ENCODE measurements at regions not wholly inside any gene's neighbourhood (a gene's known extent, or its start where the extent isn't known, plus 50 kb on each side); places are given as distances from the start of the nearest gene placed in this dataset.

DNA sequence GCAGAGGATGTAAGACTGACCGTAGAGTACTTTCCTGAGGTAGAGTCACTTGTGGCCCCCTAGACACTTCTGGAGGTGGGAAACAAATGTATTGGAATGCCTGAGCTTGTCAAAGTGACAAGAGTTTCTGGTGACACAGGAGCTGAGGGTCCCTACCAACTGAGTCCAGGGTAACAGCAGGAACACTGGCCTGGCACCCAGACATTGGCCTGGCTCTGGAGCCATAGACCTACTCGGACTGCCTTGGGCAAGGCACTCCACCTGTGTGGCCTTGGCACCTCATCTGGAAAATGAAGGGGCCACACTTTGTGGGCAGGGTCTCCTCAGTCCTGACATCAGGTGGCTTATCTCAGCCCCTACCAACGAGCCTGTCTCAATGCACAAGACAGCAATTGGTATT lies 398.2 kb upstream of the CELF4 start:
- no peak for DNase-seq (ENCODE audit: low read depth)
- TF ChIP-seq, protein P1, sequence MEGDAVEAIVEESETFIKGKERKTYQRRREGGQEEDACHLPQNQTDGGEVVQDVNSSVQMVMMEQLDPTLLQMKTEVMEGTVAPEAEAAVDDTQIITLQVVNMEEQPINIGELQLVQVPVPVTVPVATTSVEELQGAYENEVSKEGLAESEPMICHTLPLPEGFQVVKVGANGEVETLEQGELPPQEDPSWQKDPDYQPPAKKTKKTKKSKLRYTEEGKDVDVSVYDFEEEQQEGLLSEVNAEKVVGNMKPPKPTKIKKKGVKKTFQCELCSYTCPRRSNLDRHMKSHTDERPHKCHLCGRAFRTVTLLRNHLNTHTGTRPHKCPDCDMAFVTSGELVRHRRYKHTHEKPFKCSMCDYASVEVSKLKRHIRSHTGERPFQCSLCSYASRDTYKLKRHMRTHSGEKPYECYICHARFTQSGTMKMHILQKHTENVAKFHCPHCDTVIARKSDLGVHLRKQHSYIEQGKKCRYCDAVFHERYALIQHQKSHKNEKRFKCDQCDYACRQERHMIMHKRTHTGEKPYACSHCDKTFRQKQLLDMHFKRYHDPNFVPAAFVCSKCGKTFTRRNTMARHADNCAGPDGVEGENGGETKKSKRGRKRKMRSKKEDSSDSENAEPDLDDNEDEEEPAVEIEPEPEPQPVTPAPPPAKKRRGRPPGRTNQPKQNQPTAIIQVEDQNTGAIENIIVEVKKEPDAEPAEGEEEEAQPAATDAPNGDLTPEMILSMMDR (conservative IDR thresholded peaks at IDR 0.05; ENCODE audit: control insufficient read depth, insufficient read depth, low read depth, low read length), result no peak
- H3K4me3 ChIP-seq (ENCODE audit: control insufficient read depth, low read depth, low read length), result no peak overlapping the region

- no peak overlapping the region for H3K4me3 ChIP-seq (ENCODE audit: control insufficient read depth, low read depth, low read length)
- TF ChIP-seq, protein P1 (conservative IDR thresholded peaks at IDR 0.05; ENCODE audit: control insufficient read depth, insufficient read depth, low read depth, low read length), result no peak
- no peak for DNase-seq (ENCODE audit: low read depth)
Measured at GRCh38 chr18:37962316-37962966, 396.8 kb upstream of the CELF4 start.

DNA sequence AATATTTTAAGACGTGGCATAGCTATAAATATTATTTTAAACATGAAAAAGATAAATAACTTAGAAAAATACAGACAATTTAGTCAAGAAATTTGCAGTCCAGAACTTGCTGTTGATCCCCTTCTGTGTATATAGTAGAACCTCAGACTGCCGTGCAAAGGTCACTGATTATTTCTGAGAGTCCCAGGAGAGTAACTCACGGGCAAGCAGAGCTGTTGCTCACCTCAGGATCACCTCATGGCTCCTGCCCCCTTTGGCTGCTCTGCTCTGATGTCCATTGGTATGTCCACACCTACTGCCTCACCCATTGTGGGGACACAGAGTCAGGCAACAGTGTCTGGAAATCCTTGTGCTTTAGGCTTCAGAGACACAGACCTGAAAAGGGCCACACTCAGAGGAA lies 392.9 kb upstream of the CELF4 start:
- TF ChIP-seq, protein P1 (conservative IDR thresholded peaks at IDR 0.05; ENCODE audit: control insufficient read depth, insufficient read depth, low read depth, low read length), result no peak
- H3K4me3 ChIP-seq (ENCODE audit: control insufficient read depth, low read depth, low read length), result no peak overlapping the region
- DNase-seq (ENCODE audit: low read depth), result no peak

GRCh38 chr18:37956902-37957301 lies 391.3 kb upstream of the CELF4 start:
- TF ChIP-seq, protein P1 (conservative IDR thresholded peaks at IDR 0.05; ENCODE audit: control insufficient read depth, insufficient read depth, low read depth, low read length), result no peak
- DNase-seq (ENCODE audit: low read depth), result no peak

GRCh38 chr18:37956020-37956419 lies 390.4 kb upstream of the CELF4 start:
- no peak overlapping the region for H3K4me3 ChIP-seq (ENCODE audit: control insufficient read depth, low read depth, low read length)
- DNase-seq (ENCODE audit: low read depth), result no peak
- TF ChIP-seq, protein P1 (conservative IDR thresholded peaks at IDR 0.05; ENCODE audit: control insufficient read depth, insufficient read depth, low read depth, low read length), result no peak

More at GRCh38 chr18:37956902-37957301, 391.3 kb upstream of the CELF4 start:
- H3K4me3 ChIP-seq (ENCODE audit: control insufficient read depth, low read depth, low read length), result no peak overlapping the region

DNA sequence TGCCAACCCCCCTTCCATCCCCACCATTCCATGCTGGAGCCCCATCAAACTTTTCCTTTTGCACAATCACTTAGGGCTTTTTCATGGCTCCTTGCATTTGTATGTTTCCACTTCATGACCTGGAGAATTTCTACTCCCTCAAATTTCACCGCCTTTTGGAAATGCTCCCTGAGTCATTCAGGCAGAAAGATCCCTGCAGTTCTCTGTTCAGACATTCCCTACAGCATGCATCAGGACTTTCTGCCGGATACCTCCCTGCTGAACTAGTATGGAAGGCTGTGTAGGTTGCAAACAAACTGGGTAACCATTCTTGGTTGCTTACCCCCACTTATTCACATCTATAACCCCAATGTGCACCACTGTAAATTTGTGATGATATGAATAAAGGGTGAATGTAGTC lies 389.6 kb upstream of the CELF4 start:
- no peak overlapping the region for H3K4me3 ChIP-seq (ENCODE audit: control insufficient read depth, low read depth, low read length)
- TF ChIP-seq, protein P1 (conservative IDR thresholded peaks at IDR 0.05; ENCODE audit: control insufficient read depth, insufficient read depth, low read depth, low read length), result no peak
- no peak for DNase-seq (ENCODE audit: low read depth)

GRCh38 chr18:37953876-37954275 lies 388.3 kb upstream of the CELF4 start:
- no peak overlapping the region for H3K4me3 ChIP-seq (ENCODE audit: control insufficient read depth, low read depth, low read length)
- TF ChIP-seq, protein P1 (conservative IDR thresholded peaks at IDR 0.05; ENCODE audit: control insufficient read depth, insufficient read depth, low read depth, low read length), result no peak
- no peak for DNase-seq (ENCODE audit: low read depth)

Measured in fibroblast of mammary gland (primary cell).